ENCODE measurements at regions not wholly inside any gene's neighbourhood (a gene's known extent, or its start where the extent isn't known, plus 50 kb on each side); places are given as distances from the start of the nearest gene placed in this dataset.

- ATAC-seq (ENCODE audit: insufficient read depth, low read depth) (no peak), DNase-seq (no peak)
- Histone ChIP-seq H3K9ac (ENCODE audit: low read depth, low read length) (no peak overlapping the region), H3K79me2 (ENCODE audit: insufficient read depth, low read length) (no peaks in the 10 kb centered on the region), H3K27ac (ENCODE audit: low read length) (no peak overlapping the region), H3K36me3 (ENCODE audit: insufficient read depth, low read length) (no peaks in the 10 kb centered on the region), H3K27me3 (ENCODE audit: insufficient read depth, low read length, poor library complexity) (no peaks in the 10 kb centered on the region), H3K4me3 (ENCODE audit: low read depth in 1 of 2, low read length in 2 of 2) (no peak overlapping the region), H3K4me1 (ENCODE audit: insufficient read depth, low read length) (no peaks in the 10 kb centered on the region), H2AFZ (ENCODE audit: low read depth, low read length) (no peak overlapping the region), H3K4me2 (ENCODE audit: insufficient read depth, low read length) (no peak overlapping the region), H4K20me1 (ENCODE audit: insufficient read depth, low read length) (no peaks in the 10 kb centered on the region), H3K9me3 (ENCODE audit: insufficient read depth, low read length, severe bottlenecking) (no peaks in the 10 kb centered on the region)
- TF ChIP-seq CTCF (IDR thresholded peaks at IDR 0.05; ENCODE audit: borderline replicate concordance, extremely low read depth, low read length, poor library complexity, severe bottlenecking) (no peak), EZH2 (IDR thresholded peaks at IDR 0.05; ENCODE audit: borderline replicate concordance, low read depth, low read length, severe bottlenecking) (no peak)
Measured at GRCh38 chr13:84810781-84811180, 928.5 kb upstream of the SLITRK1 start.

- Histone ChIP-seq H3K4me2 (ENCODE audit: insufficient read depth, low read length) (no peak overlapping the region), H3K79me2 (ENCODE audit: insufficient read depth, low read length) (no peaks in the 10 kb centered on the region), H3K4me1 (ENCODE audit: insufficient read depth, low read length) (no peaks in the 10 kb centered on the region), H3K27me3 (ENCODE audit: insufficient read depth, low read length, poor library complexity) (no peaks in the 10 kb centered on the region), H3K36me3 (ENCODE audit: insufficient read depth, low read length) (no peaks in the 10 kb centered on the region), H2AFZ (ENCODE audit: low read depth, low read length) (no peak overlapping the region), H4K20me1 (ENCODE audit: insufficient read depth, low read length) (no peaks in the 10 kb centered on the region), H3K9me3 (ENCODE audit: insufficient read depth, low read length, severe bottlenecking) (no peaks in the 10 kb centered on the region), H3K27ac (ENCODE audit: low read length) (no peak overlapping the region), H3K4me3 (ENCODE audit: low read depth in 1 of 2, low read length in 2 of 2) (no peak overlapping the region), H3K9ac (ENCODE audit: low read depth, low read length) (no peak overlapping the region)
- no peak for TF ChIP-seq CTCF (IDR thresholded peaks at IDR 0.05; ENCODE audit: borderline replicate concordance, extremely low read depth, low read length, poor library complexity, severe bottlenecking)
- no peak for TF ChIP-seq EZH2 (IDR thresholded peaks at IDR 0.05; ENCODE audit: borderline replicate concordance, low read depth, low read length, severe bottlenecking)
- DNase-seq (no peak), ATAC-seq (ENCODE audit: insufficient read depth, low read depth) (no peak)
Measured at GRCh38 chr13:84802073-84802472, 919.8 kb upstream of the SLITRK1 start.

- H3K4me2 ChIP-seq (ENCODE audit: insufficient read depth, low read length), result no peak overlapping the region
- H2AFZ ChIP-seq (ENCODE audit: low read depth, low read length), result no peak overlapping the region
- no peak for ATAC-seq (ENCODE audit: insufficient read depth, low read depth)
- no peaks in the 10 kb centered on the region for H3K79me2 ChIP-seq (ENCODE audit: insufficient read depth, low read length)
- H3K27me3 ChIP-seq (ENCODE audit: insufficient read depth, low read length, poor library complexity), result no peaks in the 10 kb centered on the region
- no peaks in the 10 kb centered on the region for H3K36me3 ChIP-seq (ENCODE audit: insufficient read depth, low read length)
- H3K27ac ChIP-seq (ENCODE audit: low read length), result no peak overlapping the region
- no peaks in the 10 kb centered on the region for H4K20me1 ChIP-seq (ENCODE audit: insufficient read depth, low read length)
- no peak overlapping the region for H3K4me3 ChIP-seq (ENCODE audit: low read depth in 1 of 2, low read length in 2 of 2)
- DNase-seq, result no peak
- TF ChIP-seq CTCF (IDR thresholded peaks at IDR 0.05; ENCODE audit: borderline replicate concordance, extremely low read depth, low read length, poor library complexity, severe bottlenecking), result no peak
- no peak for TF ChIP-seq EZH2 (IDR thresholded peaks at IDR 0.05; ENCODE audit: borderline replicate concordance, low read depth, low read length, severe bottlenecking)
- no peaks in the 10 kb centered on the region for H3K4me1 ChIP-seq (ENCODE audit: insufficient read depth, low read length)
- H3K9me3 ChIP-seq (ENCODE audit: insufficient read depth, low read length, severe bottlenecking), result no peaks in the 10 kb centered on the region
- no peak overlapping the region for H3K9ac ChIP-seq (ENCODE audit: low read depth, low read length)
Measured at GRCh38 chr13:84784443-84785153, 902.3 kb upstream of the SLITRK1 start.
